Activated CD8-positive, alpha-beta memory T cell treated with anti-CD3 and anti-CD28 coated beads for 24 hours (primary cell): ENCODE measurements at regions not wholly inside any gene's neighbourhood (a gene's known extent, or its start where the extent isn't known, plus 50 kb on each side); places are given as distances from the start of the nearest gene placed in this dataset.

Experiments used
- DNase-seq: peaks from one replicate; pipeline ENCODE4 v3.0.0-alpha.2; 2020

- no peak for DNase-seq
Observed at GRCh38 chr16:51349626-51350025, 198.6 kb upstream of the SALL1 start.

DNA sequence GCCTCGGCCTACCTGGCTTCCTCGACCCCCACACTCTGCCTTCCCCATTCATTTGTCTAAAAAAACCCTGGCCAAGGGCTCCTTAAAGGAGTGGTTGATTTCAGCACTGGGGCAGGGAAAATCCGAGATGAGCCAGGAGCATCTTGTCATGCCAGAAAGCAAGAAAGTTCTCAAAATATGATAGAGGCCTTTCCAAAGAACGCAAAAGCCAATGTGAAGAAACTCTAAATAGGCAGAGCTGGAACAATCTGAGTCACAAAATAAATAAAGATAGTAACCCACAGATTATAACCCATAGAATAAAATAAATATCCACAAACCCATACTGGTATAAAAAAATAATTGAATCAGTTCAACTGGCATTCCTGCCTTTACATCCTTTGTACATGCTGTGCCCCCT lies 192.3 kb upstream of the SALL1 start:
- no peak for DNase-seq

DNA sequence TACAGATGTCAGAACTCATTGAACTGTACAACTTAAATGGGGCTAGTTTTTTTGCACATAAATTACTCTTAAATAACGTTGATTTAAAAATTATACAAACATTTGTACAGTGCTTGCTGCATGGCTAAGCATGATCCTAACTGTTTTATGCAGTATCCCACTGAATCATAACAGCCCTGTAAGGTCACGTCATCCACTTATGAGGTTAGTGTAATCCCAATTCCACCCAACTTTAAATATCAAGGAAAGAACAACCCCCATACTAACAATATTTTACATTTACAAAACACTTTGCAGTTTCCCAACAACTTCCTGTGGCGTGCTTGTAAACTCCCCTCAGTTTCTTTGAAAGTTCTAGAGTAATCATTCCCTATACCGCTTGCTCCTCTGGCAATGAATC lies 190.1 kb upstream of the SALL1 start:
- DNase-seq, result no peak

GRCh38 chr16:51337662-51338061 lies 186.6 kb upstream of the SALL1 start:
- no peak for DNase-seq

DNA sequence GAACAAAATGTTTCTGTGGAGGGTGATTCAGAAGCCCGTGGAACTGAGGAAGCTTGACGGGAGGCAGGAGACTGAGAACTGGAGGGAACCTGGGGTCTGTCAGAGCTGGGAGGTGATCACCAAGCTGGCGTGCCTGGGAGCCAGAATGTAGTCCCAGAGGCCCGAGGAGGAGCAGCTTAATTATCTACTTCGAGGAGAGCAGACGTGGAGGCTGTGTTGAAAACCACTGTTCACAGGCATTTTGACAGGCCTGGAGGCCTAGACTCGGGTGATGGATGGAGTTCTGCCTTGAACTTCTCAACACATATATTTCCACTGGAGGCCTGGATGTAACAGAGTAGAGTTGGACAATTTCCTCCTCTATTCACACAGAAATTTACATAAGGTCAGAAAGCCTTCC lies 177.7 kb upstream of the SALL1 start:
- no peak for DNase-seq

GRCh38 chr16:51327001-51327400 lies 175.9 kb upstream of the SALL1 start:
- no peak for DNase-seq

DNA sequence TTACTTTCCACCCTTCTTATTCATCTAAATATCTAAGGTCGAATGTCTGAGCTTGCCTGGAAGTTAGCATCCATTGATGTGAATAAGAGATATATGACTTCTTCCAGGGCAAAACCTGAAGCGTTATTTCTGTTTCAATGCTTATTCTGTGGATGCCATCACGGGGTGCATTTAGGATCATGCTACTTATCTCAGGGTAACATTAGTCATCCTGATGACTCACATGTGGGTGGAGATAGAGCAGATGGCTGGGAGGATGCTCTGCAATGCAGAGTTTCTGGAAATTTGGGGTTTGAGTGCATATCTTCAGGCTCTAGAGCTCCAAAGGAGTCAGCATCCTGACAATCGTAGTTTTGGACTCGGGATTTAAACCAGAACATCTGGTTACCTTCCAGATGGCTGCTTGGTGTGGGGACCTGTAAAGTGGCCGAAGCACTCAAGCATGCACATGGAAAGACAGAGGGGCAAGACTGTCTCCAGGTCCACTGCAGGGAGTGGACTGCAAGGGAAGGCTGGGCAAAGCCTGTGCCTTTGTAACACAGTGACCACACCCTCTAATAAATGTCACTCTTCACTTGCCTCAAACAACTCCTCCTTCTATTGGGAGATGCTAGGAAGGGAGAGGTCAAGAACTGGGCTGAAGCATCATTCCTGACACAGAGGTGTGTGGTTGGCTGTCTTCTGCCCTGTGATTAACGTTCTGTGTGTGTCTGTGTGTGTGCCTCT lies 175.2 kb upstream of the SALL1 start:
- DNase-seq, result no peak

GRCh38 chr16:51321251-51321650 lies 170.2 kb upstream of the SALL1 start:
- no peak for DNase-seq

DNA sequence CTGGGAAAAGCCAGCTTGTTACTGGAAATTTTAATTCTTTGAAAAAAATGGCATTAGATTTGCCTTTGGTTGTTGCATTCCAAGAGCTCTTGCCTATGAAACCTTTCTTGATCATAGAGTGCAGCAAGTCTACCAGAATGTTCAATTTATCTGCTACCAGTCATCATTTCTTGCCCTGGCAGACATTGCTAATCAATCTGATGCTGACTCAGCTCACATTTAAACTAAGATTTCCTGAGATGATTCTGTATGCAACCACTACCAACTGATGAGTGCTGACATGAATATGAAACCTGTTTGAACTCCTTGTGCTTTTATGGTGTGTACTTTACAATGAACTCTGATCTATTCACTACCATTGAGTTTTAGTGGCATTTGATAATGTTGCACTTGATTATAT lies 166.5 kb upstream of the SALL1 start:
- no peak for DNase-seq

GRCh38 chr16:51313198-51313597 lies 162.1 kb upstream of the SALL1 start:
- DNase-seq, result no peak

DNA sequence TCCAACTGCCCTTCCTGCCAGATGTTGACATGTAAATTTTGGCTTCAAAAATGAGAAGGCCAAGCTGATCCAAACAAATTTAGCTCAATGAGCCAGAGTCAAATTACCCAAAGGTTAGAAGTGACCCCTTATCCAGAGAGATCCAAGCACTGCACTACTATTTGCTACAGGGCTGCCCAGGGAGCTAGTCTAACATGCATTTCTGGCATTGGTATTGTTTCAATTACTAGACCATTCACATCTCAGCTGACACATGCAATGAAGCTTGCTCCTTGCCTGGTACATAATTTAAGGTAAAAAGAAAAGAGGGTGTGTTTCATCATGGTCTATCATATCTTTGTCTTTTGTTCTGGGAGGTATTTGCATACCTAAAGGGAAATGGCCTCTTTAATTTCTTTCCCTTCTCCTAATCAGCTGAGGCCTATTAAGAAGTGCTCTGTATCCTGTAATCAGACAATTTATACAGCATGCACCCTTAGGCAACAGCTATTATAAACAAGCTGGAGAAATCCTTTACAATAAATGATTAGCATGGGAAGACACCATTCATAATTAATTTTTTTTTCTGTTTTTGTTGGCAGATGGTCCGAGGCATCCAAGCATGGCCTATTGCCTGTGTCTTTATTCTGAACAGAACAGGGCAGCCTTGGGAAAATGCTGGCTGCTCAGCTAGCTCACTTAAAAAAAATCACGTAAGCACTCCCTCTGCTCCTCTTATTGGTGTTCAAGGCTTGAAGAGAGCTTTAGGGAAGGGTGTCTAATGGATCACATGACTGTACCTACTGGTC lies 161.5 kb upstream of the SALL1 start:
- DNase-seq, result no peak

- DNase-seq, result no peak
Observed at GRCh38 chr16:51310159-51310558, 159.1 kb upstream of the SALL1 start.

- no peak for DNase-seq
Observed at GRCh38 chr16:51306886-51307595, 156.0 kb upstream of the SALL1 start.

DNA sequence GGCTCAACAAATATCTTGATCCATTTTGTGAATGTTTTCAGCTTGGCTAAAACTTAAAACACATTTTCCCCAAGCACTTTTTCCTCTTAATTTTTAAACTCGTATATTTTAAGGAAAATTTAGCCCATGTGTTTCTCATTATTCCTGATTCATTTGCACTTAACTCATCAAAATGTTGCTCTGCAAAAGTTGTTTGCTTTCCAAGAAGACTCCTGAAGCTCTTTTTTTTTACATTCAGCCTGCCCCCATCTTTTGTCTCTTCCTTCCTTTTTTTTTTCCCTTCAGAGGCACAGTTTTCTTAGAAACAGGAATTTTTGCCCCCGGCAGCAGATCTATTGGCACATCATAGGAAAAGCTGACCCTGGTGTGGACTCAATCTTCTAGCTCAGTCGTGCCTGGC lies 155.0 kb upstream of the SALL1 start:
- no peak for DNase-seq

DNA sequence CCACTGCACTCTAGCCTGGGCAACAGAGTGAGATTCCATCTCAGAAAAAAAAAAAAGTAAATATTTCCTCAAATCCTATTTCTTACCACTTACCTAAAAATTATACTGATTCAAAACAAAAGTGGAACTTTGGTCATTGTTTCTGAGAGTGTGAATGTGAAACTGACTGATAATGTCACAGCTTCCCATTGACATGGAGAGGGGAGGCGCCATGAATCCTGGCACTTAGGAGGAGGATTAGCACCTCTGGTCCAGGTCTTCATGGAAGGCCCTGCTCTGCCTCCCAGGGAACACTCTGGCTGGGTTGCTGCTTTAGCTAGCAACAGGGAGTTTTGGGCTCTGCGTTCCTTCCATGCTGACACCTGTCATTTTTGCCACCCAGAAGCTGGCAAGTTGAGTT lies 154.3 kb upstream of the SALL1 start:
- no peak for DNase-seq

GRCh38 chr16:51302042-51302441 lies 151.0 kb upstream of the SALL1 start:
- no peak for DNase-seq

DNA sequence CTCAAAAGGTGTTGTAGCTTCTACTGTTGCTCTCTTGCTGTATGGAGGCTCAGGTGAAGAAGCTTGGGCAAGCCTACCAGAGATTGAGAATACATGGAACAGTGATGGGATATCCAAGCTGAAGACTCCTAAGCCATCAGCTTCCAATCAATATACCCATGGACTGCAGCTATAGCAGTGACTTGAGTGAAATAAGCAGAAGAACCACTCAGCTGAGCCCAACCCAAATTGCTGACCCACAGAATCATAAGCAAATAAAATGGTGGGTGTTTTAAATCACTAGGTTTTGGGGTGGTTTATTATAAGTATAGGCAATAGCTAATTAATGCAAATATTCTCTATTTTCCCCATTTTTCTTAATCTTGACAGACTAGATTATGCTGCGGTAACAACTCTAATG lies 147.7 kb upstream of the SALL1 start:
- no peak for DNase-seq

DNA sequence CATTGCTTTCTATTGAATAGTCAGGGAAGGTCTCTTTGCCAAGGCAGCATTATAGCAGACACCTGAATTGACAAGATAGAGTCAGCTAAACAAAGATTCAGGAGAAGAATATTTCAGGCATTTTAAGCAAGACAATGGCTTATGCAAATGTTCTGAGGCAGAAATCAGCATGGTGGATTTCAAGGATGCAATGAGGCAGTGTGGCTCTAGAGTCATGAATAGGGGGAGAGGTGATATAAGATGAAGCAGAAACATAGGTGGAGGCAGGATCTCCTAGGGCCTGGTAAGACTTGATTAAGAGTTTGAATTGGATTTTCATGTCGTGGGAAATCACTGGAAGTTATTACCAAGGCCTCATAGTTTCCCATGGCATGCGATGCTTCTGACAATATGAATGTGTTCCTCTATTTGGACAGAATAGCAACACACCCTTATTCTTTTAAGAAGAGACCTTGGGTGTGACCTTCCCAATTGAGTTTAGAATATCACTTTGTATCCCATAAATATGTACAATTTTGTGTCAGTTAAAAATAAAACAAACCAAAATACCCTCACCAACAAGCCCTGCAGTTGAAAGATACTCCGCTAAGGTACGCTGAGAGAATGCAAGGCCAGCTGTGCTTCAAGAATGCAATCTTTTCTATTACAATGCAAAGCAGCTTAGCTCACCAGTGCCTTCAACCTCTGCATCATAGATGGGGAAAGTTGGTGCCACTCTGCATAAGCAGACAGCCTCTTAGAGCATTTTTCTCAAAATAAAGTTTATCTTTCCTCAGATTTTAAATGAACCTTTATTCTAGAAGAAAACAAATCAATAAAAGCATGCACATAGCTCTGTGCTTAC lies 139.6 kb upstream of the SALL1 start:
- DNase-seq, result no peak

DNA sequence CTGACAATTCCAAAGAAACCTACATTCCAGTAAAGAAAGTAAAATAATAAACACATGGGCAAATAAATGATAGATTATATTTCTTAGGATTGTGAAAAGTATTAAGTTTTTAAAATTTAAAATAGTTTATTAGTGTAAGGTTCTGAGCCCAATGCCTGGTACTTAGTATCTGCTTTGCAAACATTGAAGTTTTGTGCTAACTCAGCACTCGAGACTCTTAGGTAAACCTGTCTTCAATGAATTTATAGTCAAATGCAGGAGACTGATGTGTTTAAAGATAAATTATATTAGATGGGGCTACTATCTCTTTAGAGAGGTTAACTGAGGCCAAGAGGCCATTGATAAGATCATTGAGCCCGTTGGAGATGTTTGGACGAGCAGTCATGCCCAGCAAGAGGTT lies 138.3 kb upstream of the SALL1 start:
- no peak for DNase-seq

DNA sequence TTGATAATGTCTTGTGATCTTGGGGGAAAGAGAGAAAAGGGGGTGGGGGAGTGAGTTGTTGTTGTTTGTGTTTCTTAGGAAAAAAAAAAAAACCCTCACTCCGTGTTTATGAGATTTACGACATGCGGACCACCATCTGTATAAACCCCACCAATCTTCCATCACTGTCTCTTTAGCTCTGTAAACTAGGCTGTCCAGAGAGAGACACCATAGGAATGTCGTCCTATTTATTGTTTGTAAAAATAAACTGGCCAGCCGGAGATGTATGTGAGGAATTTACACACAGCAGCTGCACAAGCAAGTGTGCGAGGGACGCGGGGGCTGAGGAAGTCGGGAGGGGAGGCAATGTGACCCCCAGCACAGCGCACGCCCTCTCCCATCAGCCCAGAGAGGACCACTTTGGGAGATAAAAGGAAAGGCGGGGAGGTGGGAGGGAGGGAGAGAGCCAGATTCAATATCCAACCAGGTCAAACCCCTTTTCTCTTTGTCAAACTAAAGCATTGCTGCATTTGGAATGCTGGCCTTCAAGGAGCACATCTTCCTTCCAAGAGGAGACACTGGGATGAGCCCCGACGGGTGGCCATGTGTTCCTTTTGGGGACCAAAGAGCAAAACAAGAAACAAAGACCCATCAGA lies 136.2 kb upstream of the SALL1 start:
- no peak for DNase-seq

- no peak for DNase-seq
Observed at GRCh38 chr16:51286272-51286671, 135.2 kb upstream of the SALL1 start.

GRCh38 chr16:51276336-51276735 lies 125.3 kb upstream of the SALL1 start:
- no peak for DNase-seq

- DNase-seq, result no peak
Observed at GRCh38 chr16:51272420-51272819, 121.3 kb upstream of the SALL1 start.
